Progenitor cell of endocrine pancreas (in vitro differentiated cells): ENCODE measurements at regions not wholly inside any gene's neighbourhood (a gene's known extent, or its start where the extent isn't known, plus 50 kb on each side); places are given as distances from the start of the nearest gene placed in this dataset.

Experiments used
- DNase-seq: peaks from one replicate; pipeline ENCODE4 v3.0.0; 2021; ENCODE audit warnings: low spot score; ENCODE audit not compliant: unreplicated experiment
- H3K27ac Mint-ChIP-seq: 2 replicates; pipeline ENCODE4 v1.8.0; 2021; ENCODE audit warnings: mild to moderate bottlenecking, moderate library complexity, mixed read lengths
- H3K27me3 Mint-ChIP-seq: 2 replicates; pipeline ENCODE4 v1.8.0; 2021; ENCODE audit warnings: mixed read lengths
- H3K36me3 Mint-ChIP-seq: 2 replicates; pipeline ENCODE4 v1.8.0; 2022; ENCODE audit warnings: mixed read lengths; ENCODE audit not compliant: insufficient read depth
- H3K4me1 Mint-ChIP-seq: 2 replicates; pipeline ENCODE4 v1.8.0; 2021; ENCODE audit warnings: low read depth, mixed read lengths
- H3K4me3 Mint-ChIP-seq: 2 replicates; pipeline ENCODE4 v1.8.0; 2021; ENCODE audit warnings: low read depth, mild to moderate bottlenecking, moderate library complexity, mixed read lengths
- H3K9me3 Mint-ChIP-seq: 2 replicates; pipeline ENCODE4 v1.8.0; 2021; ENCODE audit warnings: low read depth, mixed read lengths
- CTCF ChIP-seq: fragments of 200-600 bp; sonication (generic); IDR thresholded peaks from one replicate; pipeline ENCODE4 v1.5.0; 2021; ENCODE audit warnings: antibody characterized with exemption, mild to moderate bottlenecking; ENCODE audit not compliant: unreplicated experiment

- DNase-seq = no peak
- no peak overlapping the region for H3K4me3 Mint-ChIP-seq
These were observed 191.2 kb downstream of the IRS1 start for GRCh38 chr2:226608451-226608850.

GRCh38 chr2:226607379-226607778, 192.2 kb downstream of the IRS1 start:
- H3K27me3 Mint-ChIP-seq = no peaks in the 10 kb centered on the region
- no peaks in the 10 kb centered on the region for H3K9me3 Mint-ChIP-seq
- no peak for TF ChIP-seq CTCF
- peaks cover 4% of the 10 kb centered on the region for H3K4me1 Mint-ChIP-seq
- no peak for DNase-seq
- no peak overlapping the region for H3K4me3 Mint-ChIP-seq
- H3K27ac Mint-ChIP-seq = no peak overlapping the region
- H3K36me3 Mint-ChIP-seq = no peaks in the 10 kb centered on the region

More at GRCh38 chr2:226608451-226608850, 191.2 kb downstream of the IRS1 start:
- TF ChIP-seq CTCF = no peak
- peaks cover 4% of the 10 kb centered on the region for H3K4me1 Mint-ChIP-seq
- no peaks in the 10 kb centered on the region for H3K27me3 Mint-ChIP-seq
- H3K27ac Mint-ChIP-seq = no peak overlapping the region
- H3K9me3 Mint-ChIP-seq = no peaks in the 10 kb centered on the region
- no peaks in the 10 kb centered on the region for H3K36me3 Mint-ChIP-seq

GRCh38 chr2:226605642-226606041, 194.0 kb downstream of the IRS1 start:
- H3K27me3 Mint-ChIP-seq = no peaks in the 10 kb centered on the region
- no peak overlapping the region for H3K4me3 Mint-ChIP-seq
- no peaks in the 10 kb centered on the region for H3K4me1 Mint-ChIP-seq
- H3K27ac Mint-ChIP-seq = no peak overlapping the region
- DNase-seq = no peak
- no peak for TF ChIP-seq CTCF
- H3K36me3 Mint-ChIP-seq = no peaks in the 10 kb centered on the region
- no peaks in the 10 kb centered on the region for H3K9me3 Mint-ChIP-seq

- H3K4me3 Mint-ChIP-seq = no peak overlapping the region
- H3K4me1 Mint-ChIP-seq = no peaks in the 10 kb centered on the region
- no peaks in the 10 kb centered on the region for H3K9me3 Mint-ChIP-seq
- no peak overlapping the region for H3K27ac Mint-ChIP-seq
- H3K36me3 Mint-ChIP-seq = no peaks in the 10 kb centered on the region
- DNase-seq = no peak
- TF ChIP-seq CTCF = no peak
- no peaks in the 10 kb centered on the region for H3K27me3 Mint-ChIP-seq
These were observed 196.0 kb downstream of the IRS1 start for GRCh38 chr2:226603606-226604005.

GRCh38 chr2:226601881-226602662, 197.5 kb downstream of the IRS1 start:
- H3K36me3 Mint-ChIP-seq = no peaks in the 10 kb centered on the region
- H3K4me1 Mint-ChIP-seq = no peaks in the 10 kb centered on the region
- H3K27me3 Mint-ChIP-seq = no peaks in the 10 kb centered on the region
- H3K27ac Mint-ChIP-seq = no peak overlapping the region
- H3K4me3 Mint-ChIP-seq = no peak overlapping the region
- TF ChIP-seq CTCF = no peak
- DNase-seq = no peak
- H3K9me3 Mint-ChIP-seq = no peaks in the 10 kb centered on the region
